ENCODE measurements at regions not wholly inside any gene's neighbourhood (a gene's known extent, or its start where the extent isn't known, plus 50 kb on each side); places are given as distances from the start of the nearest gene placed in this dataset.

- no peak for DNase-seq (ENCODE audit: low spot score)
These were observed 715.9 kb upstream of the API5 start for GRCh38 chr11:42595876-42596275.

- DNase-seq (ENCODE audit: low spot score), result no peak
These were observed 715.1 kb upstream of the API5 start for GRCh38 chr11:42596576-42597145.

GRCh38 chr11:42598341-42598740 lies 713.5 kb upstream of the API5 start:
- DNase-seq (ENCODE audit: low spot score), result no peak

GRCh38 chr11:42620796-42621195 lies 691.0 kb upstream of the API5 start:
- no peak for DNase-seq (ENCODE audit: low spot score)

GRCh38 chr11:42625757-42626665 lies 685.8 kb upstream of the API5 start:
- no peak for DNase-seq (ENCODE audit: low spot score)

- DNase-seq (ENCODE audit: low spot score), result peak; percentile 92
These were observed 680.5 kb upstream of the API5 start for GRCh38 chr11:42631220-42631843.

GRCh38 chr11:42646959-42647358 lies 664.8 kb upstream of the API5 start:
- no peak for DNase-seq (ENCODE audit: low spot score)

GRCh38 chr11:42647993-42648392 lies 663.8 kb upstream of the API5 start:
- no peak for DNase-seq (ENCODE audit: low spot score)

GRCh38 chr11:42651621-42652020 lies 660.2 kb upstream of the API5 start:
- no peak for DNase-seq (ENCODE audit: low spot score)

- DNase-seq (ENCODE audit: low spot score), result no peak
These were observed 654.6 kb upstream of the API5 start for GRCh38 chr11:42657169-42657568.

GRCh38 chr11:42661942-42662341 lies 649.9 kb upstream of the API5 start:
- no peak for DNase-seq (ENCODE audit: low spot score)

- no peak for DNase-seq (ENCODE audit: low spot score)
These were observed 642.4 kb upstream of the API5 start for GRCh38 chr11:42669248-42669976.

GRCh38 chr11:42674436-42674835 lies 637.4 kb upstream of the API5 start:
- no peak for DNase-seq (ENCODE audit: low spot score)

GRCh38 chr11:42707541-42707940 lies 604.3 kb upstream of the API5 start:
- DNase-seq (ENCODE audit: low spot score), result no peak

GRCh38 chr11:42709216-42709615 lies 602.6 kb upstream of the API5 start:
- DNase-seq (ENCODE audit: low spot score), result no peak

- DNase-seq (ENCODE audit: low spot score), result no peak
These were observed 598.5 kb upstream of the API5 start for GRCh38 chr11:42713279-42713678.

GRCh38 chr11:42713753-42714152 lies 598.0 kb upstream of the API5 start:
- DNase-seq (ENCODE audit: low spot score), result no peak

GRCh38 chr11:42720716-42721563 lies 590.9 kb upstream of the API5 start:
- DNase-seq (ENCODE audit: low spot score), result no peak

- no peak for DNase-seq (ENCODE audit: low spot score)
These were observed 583.9 kb upstream of the API5 start for GRCh38 chr11:42727879-42728278.

GRCh38 chr11:42762348-42762747 lies 549.4 kb upstream of the API5 start:
- DNase-seq (ENCODE audit: low spot score), result no peak

GRCh38 chr11:42764936-42765335 lies 546.9 kb upstream of the API5 start:
- DNase-seq (ENCODE audit: low spot score), result no peak

- DNase-seq (ENCODE audit: low spot score), result no peak
These were observed 543.2 kb upstream of the API5 start for GRCh38 chr11:42768576-42768975.
